ENCODE measurements at regions not wholly inside any gene's neighbourhood (a gene's known extent, or its start where the extent isn't known, plus 50 kb on each side); places are given as distances from the start of the nearest gene placed in this dataset.

DNA sequence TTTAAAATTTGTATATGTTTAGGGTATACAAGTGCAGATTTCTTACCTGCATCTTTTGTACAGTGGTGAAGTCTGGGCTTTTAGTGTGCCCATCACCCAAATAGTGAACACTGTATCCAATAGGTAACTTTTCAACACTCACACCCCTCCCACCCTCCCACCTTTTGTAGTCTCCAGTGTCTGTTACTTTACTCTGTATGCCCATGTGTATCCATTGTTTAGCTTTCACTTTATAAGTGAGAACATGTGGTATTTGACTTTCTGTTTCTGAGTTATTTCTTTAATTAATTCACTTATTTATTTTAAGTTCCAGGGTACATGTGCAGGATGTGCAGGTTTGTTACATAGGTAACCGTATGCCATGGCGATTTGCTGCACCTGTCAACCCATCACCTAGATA lies 124.8 kb upstream of the NEO1 start:
- TF ChIP-seq, protein P1, sequence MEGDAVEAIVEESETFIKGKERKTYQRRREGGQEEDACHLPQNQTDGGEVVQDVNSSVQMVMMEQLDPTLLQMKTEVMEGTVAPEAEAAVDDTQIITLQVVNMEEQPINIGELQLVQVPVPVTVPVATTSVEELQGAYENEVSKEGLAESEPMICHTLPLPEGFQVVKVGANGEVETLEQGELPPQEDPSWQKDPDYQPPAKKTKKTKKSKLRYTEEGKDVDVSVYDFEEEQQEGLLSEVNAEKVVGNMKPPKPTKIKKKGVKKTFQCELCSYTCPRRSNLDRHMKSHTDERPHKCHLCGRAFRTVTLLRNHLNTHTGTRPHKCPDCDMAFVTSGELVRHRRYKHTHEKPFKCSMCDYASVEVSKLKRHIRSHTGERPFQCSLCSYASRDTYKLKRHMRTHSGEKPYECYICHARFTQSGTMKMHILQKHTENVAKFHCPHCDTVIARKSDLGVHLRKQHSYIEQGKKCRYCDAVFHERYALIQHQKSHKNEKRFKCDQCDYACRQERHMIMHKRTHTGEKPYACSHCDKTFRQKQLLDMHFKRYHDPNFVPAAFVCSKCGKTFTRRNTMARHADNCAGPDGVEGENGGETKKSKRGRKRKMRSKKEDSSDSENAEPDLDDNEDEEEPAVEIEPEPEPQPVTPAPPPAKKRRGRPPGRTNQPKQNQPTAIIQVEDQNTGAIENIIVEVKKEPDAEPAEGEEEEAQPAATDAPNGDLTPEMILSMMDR (IDR thresholded peaks at IDR 0.05): no peak
- no peak for TF ChIP-seq POLR2A (IDR thresholded peaks at IDR 0.05)

Measured in right lobe of liver (tissue), 4 donors.